GM23338 (cell line): ENCODE measurements at regions not wholly inside any gene's neighbourhood (a gene's known extent, or its start where the extent isn't known, plus 50 kb on each side); places are given as distances from the start of the nearest gene placed in this dataset.
"Not testable (repeated sequence)": the region's sequence is repeated elsewhere in the genome, so short reads cannot be mapped to it uniquely, and the experiment has no call there.

Experiments used
- ATAC-seq: fragments of 200-7000 bp; cut with Tn5 transposase; 3 replicates; pipeline ENCODE4 v1.9.1; 2020
- DNase-seq: peaks from one replicate; pipeline ENCODE4 v3.0.0-alpha.2; 2015; ENCODE audit warnings: low spot score
- H2AFZ ChIP-seq: fragments of 200-600 bp; sonication (generic); 2 replicates; pipeline ENCODE4 v1.8.0; 2016; ENCODE audit warnings: antibody characterized with exemption, mild to moderate bottlenecking, moderate library complexity
- H3F3A ChIP-seq: fragments of 200-600 bp; sonication (generic); replicated peaks from 2 replicates; pipeline ENCODE4 v1.8.0; 2017; ENCODE audit warnings: antibody characterized with exemption, mixed run types, low read depth
- H3K27ac ChIP-seq: fragments of 200-600 bp; sonication (generic); 2 replicates; pipeline ENCODE4 v1.6.1; 2016; ENCODE audit warnings: low read depth
- H3K27me3 ChIP-seq: fragments of 200-600 bp; sonication (generic); 2 replicates; pipeline ENCODE4 v1.8.0; 2016; ENCODE audit warnings: mild to moderate bottlenecking, mixed run types, moderate library complexity; ENCODE audit not compliant: insufficient read depth
- H3K36me3 ChIP-seq: fragments of 200-600 bp; sonication (generic); 2 replicates; pipeline ENCODE4 v1.8.0; 2016; ENCODE audit warnings: mild to moderate bottlenecking; ENCODE audit not compliant: insufficient read depth
- H3K4me1 ChIP-seq: fragments of 200-600 bp; sonication (generic); 2 replicates; pipeline ENCODE4 v1.8.0; 2016; ENCODE audit warnings: mild to moderate bottlenecking, moderate library complexity; ENCODE audit not compliant: insufficient read depth
- H3K4me2 ChIP-seq: fragments of 200-600 bp; sonication (generic); 2 replicates; pipeline ENCODE4 v1.7.1; 2017; ENCODE audit warnings: mixed run types
- H3K4me3 ChIP-seq: fragments of 200-600 bp; sonication (generic); 2 replicates; pipeline ENCODE4 v1.6.1; 2016; ENCODE audit warnings: mixed run types
- H3K79me2 ChIP-seq: fragments of 200-600 bp; sonication (generic); replicated peaks from 2 replicates; pipeline ENCODE4 v1.8.0; 2017; ENCODE audit warnings: mild to moderate bottlenecking; ENCODE audit not compliant: insufficient read depth
- H3K9me2 ChIP-seq: fragments of 200-600 bp; sonication (generic); 2 replicates; pipeline ENCODE4 v1.8.0; 2017; ENCODE audit not compliant: insufficient read depth
- H4K20me1 ChIP-seq: fragments of 200-600 bp; sonication (generic); replicated peaks from 2 replicates; pipeline ENCODE4 v1.8.0; 2017; ENCODE audit warnings: mild to moderate bottlenecking; ENCODE audit not compliant: insufficient read depth
- H3K27ac Mint-ChIP-seq: 2 replicates; pipeline ENCODE4 v1.8.0; 2020; ENCODE audit warnings: inconsistent platforms, mild to moderate bottlenecking, moderate library complexity, mixed read lengths
- H3K27me3 Mint-ChIP-seq: 3 replicates; pipeline ENCODE4 v1.8.0; 2022; ENCODE audit warnings: low read depth, mild to moderate bottlenecking, moderate library complexity, mixed read lengths, inconsistent platforms; ENCODE audit not compliant: insufficient read depth, poor library complexity
- H3K36me3 Mint-ChIP-seq: 3 replicates; pipeline ENCODE4 v1.8.0; 2021; ENCODE audit warnings: low read depth, mild to moderate bottlenecking, inconsistent platforms, moderate library complexity, mixed read lengths
- H3K4me1 Mint-ChIP-seq: 3 replicates; pipeline ENCODE4 v1.8.0; 2020; ENCODE audit warnings: mild to moderate bottlenecking, inconsistent platforms, mixed read lengths
- H3K4me3 Mint-ChIP-seq: 3 replicates; pipeline ENCODE4 v1.8.0; 2021; ENCODE audit warnings: moderate library complexity, mild to moderate bottlenecking, inconsistent platforms, mixed read lengths
- H3K9me3 Mint-ChIP-seq: 3 replicates; pipeline ENCODE4 v1.8.0; 2020; ENCODE audit warnings: moderate library complexity, mild to moderate bottlenecking, inconsistent platforms, mixed read lengths
- CREB1 ChIP-seq: fragments of 250-450 bp; sonication (Bioruptor Pico); IDR thresholded peaks from 2 replicates; pipeline ENCODE4 v1.5.0; 2020; ENCODE audit warnings: low read depth, mild to moderate bottlenecking, moderate library complexity
- CTCF ChIP-seq, 2 experiments: fragments of 200-600 bp in 1 of 2; sonication (generic) in 1 of 2; conservative IDR thresholded peaks; 2 replicates each; pipeline versions ENCODE4 v1.5.1 to v1.6.1; 2016 to 2017; ENCODE audit warnings: antibody characterized with exemption in 2 of 2, low read depth in 2 of 2, mild to moderate bottlenecking in 2 of 2, moderate library complexity in 1 of 2
- ETS1 ChIP-seq: IDR thresholded peaks from 2 replicates; pipeline ENCODE4 v1.6.1; 2016; ENCODE audit warnings: antibody characterized with exemption
- JUNB ChIP-seq: IDR thresholded peaks from one replicate; pipeline ENCODE4 v1.6.1; 2016; ENCODE audit warnings: antibody characterized with exemption; ENCODE audit not compliant: unreplicated experiment
- POLR2AphosphoS5 ChIP-seq: IDR thresholded peaks from 2 replicates; pipeline ENCODE4 v1.6.1; 2016; ENCODE audit warnings: antibody characterized with exemption, low read depth
- STAT1 ChIP-seq: IDR thresholded peaks from one replicate; pipeline ENCODE4 v1.6.1; 2016; ENCODE audit warnings: antibody characterized with exemption; ENCODE audit not compliant: unreplicated experiment
- ZNF331 ChIP-seq: fragments of 250-450 bp; sonication (Bioruptor Pico); IDR thresholded peaks from 2 replicates; pipeline ENCODE4 v1.5.0; 2020; ENCODE audit warnings: low read depth, mild to moderate bottlenecking, moderate library complexity
- TF ChIP-seq, protein P1 (sequence below): fragments of 250-450 bp; sonication (Bioruptor Pico); IDR thresholded peaks from 2 replicates; pipeline ENCODE4 v1.5.0; 2020; ENCODE audit warnings: mild to moderate bottlenecking, moderate library complexity

DNA sequence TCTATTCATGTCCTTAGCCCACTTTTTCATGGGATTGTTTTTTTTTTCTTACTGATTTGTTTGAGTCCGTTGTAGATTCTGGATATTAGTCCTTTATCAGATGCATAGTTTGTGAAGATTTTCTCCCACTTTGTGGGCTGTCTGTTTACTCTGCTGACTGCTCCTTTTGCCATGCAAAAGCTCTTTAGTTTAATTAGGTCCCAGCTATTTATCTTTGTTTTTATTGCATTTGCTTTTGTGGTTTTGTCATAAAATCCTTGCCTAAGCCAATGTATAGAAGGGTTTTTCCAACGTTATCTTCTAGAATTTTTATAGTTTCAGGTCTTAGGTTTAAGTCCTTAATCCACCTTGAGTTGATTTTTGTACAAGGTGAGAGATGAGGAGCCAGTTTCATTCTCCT, 358.9 kb downstream of the ADAMTS20 start:
- H3K79me2 ChIP-seq, H3K9me2 ChIP-seq, H3K4me3 Mint-ChIP-seq, H3K4me1 ChIP-seq, DNase-seq, H3K27me3 ChIP-seq, H3K36me3 Mint-ChIP-seq, H3K36me3 ChIP-seq, H3K9me3 Mint-ChIP-seq, H2AFZ ChIP-seq, H3K4me2 ChIP-seq, H4K20me1 ChIP-seq, H3K4me3 ChIP-seq, H3F3A ChIP-seq, H3K27ac ChIP-seq, ATAC-seq, H3K4me1 Mint-ChIP-seq, H3K27ac Mint-ChIP-seq: not testable (repeated sequence)
- peaks cover 11% of the 10 kb centered on the region for H3K27me3 Mint-ChIP-seq

DNA sequence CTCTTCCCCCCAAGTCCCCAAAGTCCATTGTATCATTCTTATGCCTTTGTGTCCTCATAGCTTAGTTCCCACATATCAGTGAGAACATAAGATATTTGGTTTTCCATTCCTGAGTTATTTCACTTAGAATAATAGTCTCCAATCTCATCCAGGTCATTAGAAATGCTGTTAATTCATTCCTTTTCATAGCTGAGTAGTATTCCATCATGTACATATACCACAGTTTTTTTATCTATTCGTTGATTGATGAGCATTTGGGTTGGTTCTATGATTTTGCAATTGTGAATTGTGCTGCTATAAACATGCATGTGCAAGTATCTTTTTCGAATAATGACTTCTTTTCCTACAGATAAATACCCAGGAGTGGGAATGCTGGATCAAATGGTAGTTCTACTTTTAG, 359.6 kb downstream of the ADAMTS20 start:
- H3K4me2 ChIP-seq, H3K9me3 Mint-ChIP-seq, DNase-seq, H2AFZ ChIP-seq, H3K79me2 ChIP-seq, H3K27me3 ChIP-seq, H3K4me3 ChIP-seq, H3K4me1 Mint-ChIP-seq, H3K9me2 ChIP-seq, H4K20me1 ChIP-seq, ATAC-seq, H3K27ac Mint-ChIP-seq, H3K27ac ChIP-seq, H3K36me3 ChIP-seq, H3F3A ChIP-seq, H3K36me3 Mint-ChIP-seq, H3K4me3 Mint-ChIP-seq, H3K4me1 ChIP-seq: not testable (repeated sequence)
- H3K27me3 Mint-ChIP-seq, result peaks cover 11% of the 10 kb centered on the region

DNA sequence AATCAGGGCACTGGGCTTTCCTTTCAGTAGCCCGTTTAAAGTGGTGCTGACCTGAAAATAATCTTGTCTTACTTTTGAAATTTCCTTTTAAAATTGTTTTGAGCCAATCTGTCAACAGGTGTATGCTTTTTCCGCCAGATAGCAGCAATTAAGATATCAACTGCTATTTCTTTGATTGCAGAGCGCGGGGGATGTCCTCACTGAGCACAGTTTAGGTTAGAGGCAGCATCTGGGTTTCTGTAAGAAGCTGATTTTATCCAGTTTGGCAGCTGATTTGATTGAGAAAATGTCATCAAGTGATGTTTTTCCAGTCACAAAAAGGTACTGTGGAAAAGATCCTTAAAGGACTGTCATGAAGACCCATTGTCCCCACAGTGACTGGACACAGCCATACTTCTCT, 371.8 kb downstream of the ADAMTS20 start:
- no peak for DNase-seq
- H2AFZ ChIP-seq, result no peak overlapping the region
- no peaks in the 10 kb centered on the region for H3K27me3 ChIP-seq
- H3K27ac Mint-ChIP-seq, result no peak overlapping the region
- H3K4me2 ChIP-seq, result no peak overlapping the region
- H3K9me3 Mint-ChIP-seq, result peaks cover 25% of the 10 kb centered on the region
- peaks cover 2% of the 10 kb centered on the region for H3K27me3 Mint-ChIP-seq
- peaks cover 8% of the 10 kb centered on the region; the same call in 2 of the 3 replicates for H3K4me1 Mint-ChIP-seq
- no peaks in the 10 kb centered on the region for H3K4me1 ChIP-seq
- H3K27ac ChIP-seq, result no peak overlapping the region
- no peak overlapping the region for H3K4me3 ChIP-seq
- no peaks in the 10 kb centered on the region for H3F3A ChIP-seq
- H3K36me3 ChIP-seq, result no peaks in the 10 kb centered on the region
- no peaks in the 10 kb centered on the region for H3K79me2 ChIP-seq
- no peak for ATAC-seq
- no peaks in the 10 kb centered on the region for H4K20me1 ChIP-seq
- H3K36me3 Mint-ChIP-seq, result peaks cover 18% of the 10 kb centered on the region
- no peaks in the 10 kb centered on the region for H3K9me2 ChIP-seq
- no peak overlapping the region for H3K4me3 Mint-ChIP-seq
- no peak for TF ChIP-seq CREB1 (CRISPR knock-in tag)
- no peak for TF ChIP-seq JUNB
- no peak for TF ChIP-seq ETS1
- no peak for TF ChIP-seq POLR2AphosphoS5
- TF ChIP-seq, protein P1, sequence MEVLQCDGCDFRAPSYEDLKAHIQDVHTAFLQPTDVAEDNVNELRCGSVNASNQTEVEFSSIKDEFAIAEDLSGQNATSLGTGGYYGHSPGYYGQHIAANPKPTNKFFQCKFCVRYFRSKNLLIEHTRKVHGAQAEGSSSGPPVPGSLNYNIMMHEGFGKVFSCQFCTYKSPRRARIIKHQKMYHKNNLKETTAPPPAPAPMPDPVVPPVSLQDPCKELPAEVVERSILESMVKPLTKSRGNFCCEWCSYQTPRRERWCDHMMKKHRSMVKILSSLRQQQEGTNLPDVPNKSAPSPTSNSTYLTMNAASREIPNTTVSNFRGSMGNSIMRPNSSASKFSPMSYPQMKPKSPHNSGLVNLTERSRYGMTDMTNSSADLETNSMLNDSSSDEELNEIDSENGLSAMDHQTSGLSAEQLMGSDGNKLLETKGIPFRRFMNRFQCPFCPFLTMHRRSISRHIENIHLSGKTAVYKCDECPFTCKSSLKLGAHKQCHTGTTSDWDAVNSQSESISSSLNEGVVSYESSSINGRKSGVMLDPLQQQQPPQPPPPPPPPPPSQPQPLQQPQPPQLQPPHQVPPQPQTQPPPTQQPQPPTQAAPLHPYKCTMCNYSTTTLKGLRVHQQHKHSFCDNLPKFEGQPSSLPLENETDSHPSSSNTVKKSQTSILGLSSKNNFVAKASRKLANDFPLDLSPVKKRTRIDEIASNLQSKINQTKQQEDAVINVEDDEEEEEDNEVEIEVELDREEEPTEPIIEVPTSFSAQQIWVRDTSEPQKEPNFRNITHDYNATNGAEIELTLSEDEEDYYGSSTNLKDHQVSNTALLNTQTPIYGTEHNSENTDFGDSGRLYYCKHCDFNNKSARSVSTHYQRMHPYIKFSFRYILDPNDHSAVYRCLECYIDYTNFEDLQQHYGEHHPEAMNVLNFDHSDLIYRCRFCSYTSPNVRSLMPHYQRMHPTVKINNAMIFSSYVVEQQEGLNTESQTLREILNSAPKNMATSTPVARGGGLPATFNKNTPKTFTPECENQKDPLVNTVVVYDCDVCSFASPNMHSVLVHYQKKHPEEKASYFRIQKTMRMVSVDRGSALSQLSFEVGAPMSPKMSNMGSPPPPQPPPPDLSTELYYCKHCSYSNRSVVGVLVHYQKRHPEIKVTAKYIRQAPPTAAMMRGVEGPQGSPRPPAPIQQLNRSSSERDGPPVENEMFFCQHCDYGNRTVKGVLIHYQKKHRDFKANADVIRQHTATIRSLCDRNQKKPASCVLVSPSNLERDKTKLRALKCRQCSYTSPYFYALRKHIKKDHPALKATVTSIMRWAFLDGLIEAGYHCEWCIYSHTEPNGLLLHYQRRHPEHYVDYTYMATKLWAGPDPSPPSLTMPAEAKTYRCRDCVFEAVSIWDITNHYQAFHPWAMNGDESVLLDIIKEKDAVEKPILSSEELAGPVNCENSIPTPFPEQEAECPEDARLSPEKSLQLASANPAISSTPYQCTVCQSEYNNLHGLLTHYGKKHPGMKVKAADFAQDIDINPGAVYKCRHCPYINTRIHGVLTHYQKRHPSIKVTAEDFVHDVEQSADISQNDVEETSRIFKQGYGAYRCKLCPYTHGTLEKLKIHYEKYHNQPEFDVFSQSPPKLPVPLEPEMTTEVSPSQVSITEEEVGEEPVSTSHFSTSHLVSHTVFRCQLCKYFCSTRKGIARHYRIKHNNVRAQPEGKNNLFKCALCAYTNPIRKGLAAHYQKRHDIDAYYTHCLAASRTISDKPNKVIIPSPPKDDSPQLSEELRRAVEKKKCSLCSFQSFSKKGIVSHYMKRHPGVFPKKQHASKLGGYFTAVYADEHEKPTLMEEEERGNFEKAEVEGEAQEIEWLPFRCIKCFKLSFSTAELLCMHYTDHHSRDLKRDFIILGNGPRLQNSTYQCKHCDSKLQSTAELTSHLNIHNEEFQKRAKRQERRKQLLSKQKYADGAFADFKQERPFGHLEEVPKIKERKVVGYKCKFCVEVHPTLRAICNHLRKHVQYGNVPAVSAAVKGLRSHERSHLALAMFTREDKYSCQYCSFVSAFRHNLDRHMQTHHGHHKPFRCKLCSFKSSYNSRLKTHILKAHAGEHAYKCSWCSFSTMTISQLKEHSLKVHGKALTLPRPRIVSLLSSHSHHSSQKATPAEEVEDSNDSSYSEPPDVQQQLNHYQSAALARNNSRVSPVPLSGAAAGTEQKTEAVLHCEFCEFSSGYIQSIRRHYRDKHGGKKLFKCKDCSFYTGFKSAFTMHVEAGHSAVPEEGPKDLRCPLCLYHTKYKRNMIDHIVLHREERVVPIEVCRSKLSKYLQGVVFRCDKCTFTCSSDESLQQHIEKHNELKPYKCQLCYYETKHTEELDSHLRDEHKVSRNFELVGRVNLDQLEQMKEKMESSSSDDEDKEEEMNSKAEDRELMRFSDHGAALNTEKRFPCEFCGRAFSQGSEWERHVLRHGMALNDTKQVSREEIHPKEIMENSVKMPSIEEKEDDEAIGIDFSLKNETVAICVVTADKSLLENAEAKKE, result no peak
- TF ChIP-seq CTCF (conservative IDR thresholded peaks at IDR 0.05; ENCODE audit: low read depth in 2 of 2), result no peak
- TF ChIP-seq STAT1, result no peak
- TF ChIP-seq ZNF331 (CRISPR knock-in tag), result no peak
